Astrocyte (in vitro differentiated cells and primary cell): ENCODE measurements at regions not wholly inside any gene's neighbourhood (a gene's known extent, or its start where the extent isn't known, plus 50 kb on each side); places are given as distances from the start of the nearest gene placed in this dataset.

Experiments used
- DNase-seq: peaks from one replicate; pipeline ENCODE4 v3.0.0-alpha.2; 2010; ENCODE audit warnings: low read depth
- FAIRE-seq: peaks from 2 replicates; lab custom pipeline; 2011; peaks lifted over from hg19 to GRCh38; lab: Jason Lieb, UNC
- H2AFZ ChIP-seq: 2 replicates; pipeline ENCODE4 v1.6.0; 2012; ENCODE audit warnings: low read depth, low read length, inconsistent platforms
- H3K27ac ChIP-seq: 2 replicates; pipeline ENCODE4 v1.5.1; 2011; ENCODE audit warnings: low read depth, low read length, inconsistent platforms
- H3K27me3 ChIP-seq: 2 replicates; pipeline ENCODE4 v1.6.0; 2011; ENCODE audit warnings: low read length, inconsistent platforms; ENCODE audit not compliant: insufficient read depth
- H3K36me3 ChIP-seq: 2 replicates; pipeline ENCODE4 v1.5.1; 2011; ENCODE audit warnings: low read length, inconsistent platforms; ENCODE audit not compliant: insufficient read depth
- H3K4me1 ChIP-seq: 2 replicates; pipeline ENCODE4 v1.5.1; 2011; ENCODE audit warnings: low read length, inconsistent platforms; ENCODE audit not compliant: insufficient read depth
- H3K4me2 ChIP-seq: 2 replicates; pipeline ENCODE4 v1.6.0; 2012; ENCODE audit warnings: low read length, inconsistent platforms
- H3K4me3 ChIP-seq: 2 replicates; pipeline ENCODE4 v1.5.1; 2011; ENCODE audit warnings: low read depth, mild to moderate bottlenecking, low read length, inconsistent platforms; ENCODE audit not compliant: insufficient read depth
- H3K79me2 ChIP-seq: 2 replicates; pipeline ENCODE4 v1.6.0; 2012; ENCODE audit warnings: mild to moderate bottlenecking, low read length, inconsistent platforms; ENCODE audit not compliant: insufficient read depth
- H3K9ac ChIP-seq: 2 replicates; pipeline ENCODE4 v1.6.0; 2012; ENCODE audit warnings: mild to moderate bottlenecking, low read length, inconsistent platforms
- H3K9me3 ChIP-seq: 2 replicates; pipeline ENCODE4 v1.5.1; 2012; ENCODE audit warnings: low read depth, mild to moderate bottlenecking, low read length, inconsistent platforms; ENCODE audit not compliant: insufficient read depth
- H4K20me1 ChIP-seq: 2 replicates; pipeline ENCODE4 v1.6.0; 2012; ENCODE audit warnings: low read length, inconsistent platforms; ENCODE audit not compliant: insufficient read depth
- H3K27ac Mint-ChIP-seq: one replicate; pipeline ENCODE4 v1.8.0; 2021; ENCODE audit warnings: mild to moderate bottlenecking, mixed read lengths; ENCODE audit not compliant: unreplicated experiment
- H3K27me3 Mint-ChIP-seq: one replicate; pipeline ENCODE4 v1.8.0; 2021; ENCODE audit warnings: low read depth, mixed read lengths; ENCODE audit not compliant: unreplicated experiment
- H3K36me3 Mint-ChIP-seq: one replicate; pipeline ENCODE4 v1.8.0; 2021; ENCODE audit warnings: low read depth, mixed read lengths; ENCODE audit not compliant: unreplicated experiment
- H3K4me1 Mint-ChIP-seq: one replicate; pipeline ENCODE4 v1.8.0; 2021; ENCODE audit warnings: low read depth, mixed read lengths; ENCODE audit not compliant: unreplicated experiment
- H3K4me3 Mint-ChIP-seq: one replicate; pipeline ENCODE4 v1.8.0; 2021; ENCODE audit warnings: mild to moderate bottlenecking, moderate library complexity, mixed read lengths; ENCODE audit not compliant: unreplicated experiment
- H3K9me3 Mint-ChIP-seq: one replicate; pipeline ENCODE4 v1.8.0; 2021; ENCODE audit warnings: mild to moderate bottlenecking, mixed read lengths; ENCODE audit not compliant: unreplicated experiment
- CTCF ChIP-seq: IDR thresholded peaks from 2 replicates; pipeline ENCODE4 v1.5.1; 2011; ENCODE audit warnings: low read depth, mild to moderate bottlenecking, inconsistent platforms, low read length, moderate library complexity; ENCODE audit not compliant: insufficient read depth
- EZH2 ChIP-seq: IDR thresholded peaks from 2 replicates; pipeline ENCODE4 v1.6.1; 2012; ENCODE audit warnings: mild to moderate bottlenecking, low read length, inconsistent platforms; ENCODE audit not compliant: insufficient read depth

- no peaks in the 10 kb centered on the region for H3K9me3 ChIP-seq
- H3K4me1 ChIP-seq, result peaks cover 4% of the 10 kb centered on the region
- no peak for DNase-seq
- H3K9ac ChIP-seq, result no peak overlapping the region
- FAIRE-seq, result no peak
- H3K4me3 ChIP-seq, result no peak overlapping the region
- H4K20me1 ChIP-seq, result no peaks in the 10 kb centered on the region
- H2AFZ ChIP-seq, result no peak overlapping the region
- peaks cover 35% of the 10 kb centered on the region for H3K4me1 Mint-ChIP-seq
- no peak overlapping the region for H3K4me3 Mint-ChIP-seq
- TF ChIP-seq EZH2 (no peak), CTCF (no peak)
- no peaks in the 10 kb centered on the region for H3K36me3 Mint-ChIP-seq
- no peaks in the 10 kb centered on the region for H3K36me3 ChIP-seq
- no peak overlapping the region for H3K27ac ChIP-seq
- no peaks in the 10 kb centered on the region for H3K27me3 Mint-ChIP-seq
- H3K27ac Mint-ChIP-seq, result peak overlapping the region; percentile 85
- no peak overlapping the region for H3K4me2 ChIP-seq
- H3K79me2 ChIP-seq, result no peaks in the 10 kb centered on the region
- H3K27me3 ChIP-seq, result no peaks in the 10 kb centered on the region
- no peaks in the 10 kb centered on the region for H3K9me3 Mint-ChIP-seq
These were observed 1105.8 kb upstream of the SEMA6A start for GRCh38 chr5:117680426-117680825.

GRCh38 chr5:117679046-117679445 lies 1104.4 kb upstream of the SEMA6A start:
- peaks cover 35% of the 10 kb centered on the region for H3K4me1 Mint-ChIP-seq
- TF ChIP-seq CTCF, result no peak
- no peak for TF ChIP-seq EZH2
- Histone ChIP-seq H3K27ac (no peak overlapping the region), H3K4me3 (no peak overlapping the region), H2AFZ (no peak overlapping the region), H3K9me3 (no peaks in the 10 kb centered on the region), H3K4me2 (no peak overlapping the region), H3K4me1 (peaks cover 4% of the 10 kb centered on the region), H3K9ac (no peak overlapping the region), H3K36me3 (no peaks in the 10 kb centered on the region), H3K79me2 (no peaks in the 10 kb centered on the region), H4K20me1 (no peaks in the 10 kb centered on the region), H3K27me3 (no peaks in the 10 kb centered on the region)
- H3K9me3 Mint-ChIP-seq, result no peaks in the 10 kb centered on the region
- H3K36me3 Mint-ChIP-seq, result no peaks in the 10 kb centered on the region
- H3K4me3 Mint-ChIP-seq, result no peak overlapping the region
- no peaks in the 10 kb centered on the region for H3K27me3 Mint-ChIP-seq
- DNase-seq (no peak), FAIRE-seq (no peak)
- peak overlapping the region; percentile 4 for H3K27ac Mint-ChIP-seq

- no peaks in the 10 kb centered on the region for H3K27me3 ChIP-seq
- no peak overlapping the region for H3K4me3 ChIP-seq
- H3K9me3 Mint-ChIP-seq, result no peaks in the 10 kb centered on the region
- no peak overlapping the region for H3K9ac ChIP-seq
- no peaks in the 10 kb centered on the region for H3K36me3 ChIP-seq
- FAIRE-seq, result no peak
- TF ChIP-seq EZH2, result no peak
- H3K9me3 ChIP-seq, result no peaks in the 10 kb centered on the region
- no peak overlapping the region for H3K4me3 Mint-ChIP-seq
- no peak overlapping the region for H3K27ac Mint-ChIP-seq
- no peak overlapping the region for H3K4me2 ChIP-seq
- H4K20me1 ChIP-seq, result no peaks in the 10 kb centered on the region
- H3K4me1 Mint-ChIP-seq, result peaks cover 16% of the 10 kb centered on the region
- no peaks in the 10 kb centered on the region for H3K27me3 Mint-ChIP-seq
- no peaks in the 10 kb centered on the region for H3K36me3 Mint-ChIP-seq
- no peak overlapping the region for H2AFZ ChIP-seq
- no peaks in the 10 kb centered on the region for H3K79me2 ChIP-seq
- no peak overlapping the region for H3K27ac ChIP-seq
- no peak for DNase-seq
- H3K4me1 ChIP-seq, result no peaks in the 10 kb centered on the region
These were observed 1101.0 kb upstream of the SEMA6A start for GRCh38 chr5:117675646-117676045.
